Astrocyte of the spinal cord (primary cell): ENCODE measurements at regions not wholly inside any gene's neighbourhood (a gene's known extent, or its start where the extent isn't known, plus 50 kb on each side); places are given as distances from the start of the nearest gene placed in this dataset.
"Not testable (repeated sequence)": the region's sequence is repeated elsewhere in the genome, so short reads cannot be mapped to it uniquely, and the experiment has no call there.

Experiments
- DNase-seq: peaks from one replicate; pipeline ENCODE4 v3.0.0; 2011; ENCODE audit warnings: low read depth, low spot score
- H3K4me3 ChIP-seq: 2 replicates; pipeline ENCODE4 v1.5.1; 2011; ENCODE audit warnings: low read depth, mild to moderate bottlenecking, low read length, moderate library complexity
- CTCF ChIP-seq: IDR thresholded peaks from 2 replicates; pipeline ENCODE4 v1.5.1; 2012; ENCODE audit warnings: low read depth, mild to moderate bottlenecking, low read length, inconsistent platforms
- in situ Hi-C: cut with HindIII; loops from 2 replicates; pipeline ENCODE4 v1.10.0; 2017; ENCODE audit warnings: low sequenced_read_pairs

- TF ChIP-seq CTCF = no peak
- H3K4me3 ChIP-seq = no peak overlapping the region
- DNase-seq = no peak
- in situ Hi-C loops = no loop called here
Observed at GRCh38 chr5:154702477-154702876, 52.7 kb upstream of the LARP1 start.

GRCh38 chr5:154701725-154702124 is 53.5 kb upstream of the LARP1 start:
- DNase-seq, H3K4me3 ChIP-seq, in situ Hi-C loops: not testable (repeated sequence)

- in situ Hi-C loops = no loop called here
- DNase-seq = no peak
- TF ChIP-seq CTCF = no peak
- H3K4me3 ChIP-seq = no peak overlapping the region
Observed at GRCh38 chr5:154701181-154701580, 54.0 kb upstream of the LARP1 start.

- in situ Hi-C loops, DNase-seq, H3K4me3 ChIP-seq: not testable (repeated sequence)
Observed at GRCh38 chr5:154700289-154700928, 54.8 kb upstream of the LARP1 start.

GRCh38 chr5:154698763-154699162 is 56.4 kb upstream of the LARP1 start:
- no peak overlapping the region for H3K4me3 ChIP-seq
- in situ Hi-C loops = no loop called here
- no peak for TF ChIP-seq CTCF
- no peak for DNase-seq

GRCh38 chr5:154697371-154697770 is 57.8 kb upstream of the LARP1 start:
- no peak for DNase-seq
- TF ChIP-seq CTCF = no peak
- in situ Hi-C loops = no loop called here
- H3K4me3 ChIP-seq = no peak overlapping the region

GRCh38 chr5:154696891-154697290 is 58.3 kb upstream of the LARP1 start:
- no peak for DNase-seq
- in situ Hi-C loops = no loop called here
- TF ChIP-seq CTCF = no peak
- H3K4me3 ChIP-seq = no peak overlapping the region

- DNase-seq = no peak
- TF ChIP-seq CTCF = no peak
- H3K4me3 ChIP-seq = no peak overlapping the region
- in situ Hi-C loops = no loop called here
Observed at GRCh38 chr5:154694159-154694558, 61.0 kb upstream of the LARP1 start.
